ENCODE measurements at regions not wholly inside any gene's neighbourhood (a gene's known extent, or its start where the extent isn't known, plus 50 kb on each side); places are given as distances from the start of the nearest gene placed in this dataset.

- TF ChIP-seq MAX (IDR thresholded peaks at IDR 0.05; ENCODE audit: low read depth, low read length) (no peak), MYC (IDR thresholded peaks at IDR 0.05; ENCODE audit: low read depth, low read length) (no peak), CTCF (IDR thresholded peaks at IDR 0.05; ENCODE audit: low read depth, low read length) (no peak)
- DNase-seq (ENCODE audit: low read depth) = no peak
- no peak overlapping the region for H3K4me3 ChIP-seq (ENCODE audit: low read depth, low read length)
These were observed 106.6 kb downstream of the DYRK2 start for GRCh38 chr12:67754933-67755697.

- no peak for DNase-seq (ENCODE audit: low read depth)
- no peak overlapping the region for H3K4me3 ChIP-seq (ENCODE audit: low read depth, low read length)
- no peak for TF ChIP-seq CTCF (IDR thresholded peaks at IDR 0.05; ENCODE audit: low read depth, low read length)
- TF ChIP-seq MYC (IDR thresholded peaks at IDR 0.05; ENCODE audit: low read depth, low read length) = no peak
- no peak for TF ChIP-seq POLR2A (IDR thresholded peaks at IDR 0.05; ENCODE audit: extremely low read depth, insufficient read length)
- no peak for TF ChIP-seq MAX (IDR thresholded peaks at IDR 0.05; ENCODE audit: low read depth, low read length)
These were observed 109.1 kb downstream of the DYRK2 start for GRCh38 chr12:67757651-67758050.

GRCh38 chr12:67758119-67758518 lies 109.6 kb downstream of the DYRK2 start:
- no peak overlapping the region for H3K4me3 ChIP-seq (ENCODE audit: low read depth, low read length)
- no peak for DNase-seq (ENCODE audit: low read depth)
- no peak for TF ChIP-seq POLR2A (IDR thresholded peaks at IDR 0.05; ENCODE audit: extremely low read depth, insufficient read length)

GRCh38 chr12:67758521-67758920 lies 110.0 kb downstream of the DYRK2 start:
- TF ChIP-seq MYC (IDR thresholded peaks at IDR 0.05; ENCODE audit: low read depth, low read length) (no peak), POLR2A (IDR thresholded peaks at IDR 0.05; ENCODE audit: extremely low read depth, insufficient read length) (no peak), MAX (IDR thresholded peaks at IDR 0.05; ENCODE audit: low read depth, low read length) (no peak), CTCF (IDR thresholded peaks at IDR 0.05; ENCODE audit: low read depth, low read length) (no peak)
- no peak for DNase-seq (ENCODE audit: low read depth)
- H3K4me3 ChIP-seq (ENCODE audit: low read depth, low read length) = no peak overlapping the region

GRCh38 chr12:67759829-67760228 lies 111.3 kb downstream of the DYRK2 start:
- TF ChIP-seq POLR2A (IDR thresholded peaks at IDR 0.05; ENCODE audit: extremely low read depth, insufficient read length) (no peak), CTCF (IDR thresholded peaks at IDR 0.05; ENCODE audit: low read depth, low read length) (no peak), MYC (IDR thresholded peaks at IDR 0.05; ENCODE audit: low read depth, low read length) (no peak), MAX (IDR thresholded peaks at IDR 0.05; ENCODE audit: low read depth, low read length) (no peak)
- no peak overlapping the region for H3K4me3 ChIP-seq (ENCODE audit: low read depth, low read length)
- no peak for DNase-seq (ENCODE audit: low read depth)

- DNase-seq (ENCODE audit: low read depth) = no peak
- TF ChIP-seq POLR2A (IDR thresholded peaks at IDR 0.05; ENCODE audit: extremely low read depth, insufficient read length) = no peak
- no peak for TF ChIP-seq MAX (IDR thresholded peaks at IDR 0.05; ENCODE audit: low read depth, low read length)
- TF ChIP-seq MYC (IDR thresholded peaks at IDR 0.05; ENCODE audit: low read depth, low read length) = no peak
- TF ChIP-seq CTCF (IDR thresholded peaks at IDR 0.05; ENCODE audit: low read depth, low read length) = no peak
- H3K4me3 ChIP-seq (ENCODE audit: low read depth, low read length) = no peak overlapping the region
These were observed 112.2 kb downstream of the DYRK2 start for GRCh38 chr12:67760586-67761275.

Data from NB4 (cell line).